ENCODE measurements at regions not wholly inside any gene's neighbourhood (a gene's known extent, or its start where the extent isn't known, plus 50 kb on each side); places are given as distances from the start of the nearest gene placed in this dataset.

DNA sequence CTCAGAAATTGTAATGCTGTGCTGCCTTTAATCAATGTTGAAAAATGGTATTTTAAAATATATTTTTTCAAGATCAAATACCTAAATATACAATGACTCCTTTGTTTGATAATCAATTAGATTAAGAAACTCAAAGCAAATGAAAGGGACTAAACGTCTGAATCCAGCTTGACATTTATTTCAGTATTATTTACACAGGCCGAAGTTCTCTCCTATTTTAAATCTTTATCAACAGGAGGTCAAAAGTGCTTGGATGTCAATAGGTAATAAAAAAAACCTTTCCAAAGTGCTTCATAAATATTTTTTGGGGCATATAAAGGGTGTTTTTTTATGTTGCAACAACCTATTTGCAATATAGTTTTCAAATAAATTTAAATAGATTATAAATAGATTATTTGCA is 1201.7 kb upstream of the SLC39A10 start:
- Histone ChIP-seq H3K4me3 (ENCODE audit: low read depth, low read length) (no peak overlapping the region), H3K36me3 (no peaks in the 10 kb centered on the region), H3K27me3 (ENCODE audit: insufficient read depth, low read depth, severe bottlenecking) (no peaks in the 10 kb centered on the region), H3K9me3 (ENCODE audit: severe bottlenecking) (no peaks in the 10 kb centered on the region), H3K27ac (no peak overlapping the region)
- no peak for DNase-seq
- TF ChIP-seq, protein P1, sequence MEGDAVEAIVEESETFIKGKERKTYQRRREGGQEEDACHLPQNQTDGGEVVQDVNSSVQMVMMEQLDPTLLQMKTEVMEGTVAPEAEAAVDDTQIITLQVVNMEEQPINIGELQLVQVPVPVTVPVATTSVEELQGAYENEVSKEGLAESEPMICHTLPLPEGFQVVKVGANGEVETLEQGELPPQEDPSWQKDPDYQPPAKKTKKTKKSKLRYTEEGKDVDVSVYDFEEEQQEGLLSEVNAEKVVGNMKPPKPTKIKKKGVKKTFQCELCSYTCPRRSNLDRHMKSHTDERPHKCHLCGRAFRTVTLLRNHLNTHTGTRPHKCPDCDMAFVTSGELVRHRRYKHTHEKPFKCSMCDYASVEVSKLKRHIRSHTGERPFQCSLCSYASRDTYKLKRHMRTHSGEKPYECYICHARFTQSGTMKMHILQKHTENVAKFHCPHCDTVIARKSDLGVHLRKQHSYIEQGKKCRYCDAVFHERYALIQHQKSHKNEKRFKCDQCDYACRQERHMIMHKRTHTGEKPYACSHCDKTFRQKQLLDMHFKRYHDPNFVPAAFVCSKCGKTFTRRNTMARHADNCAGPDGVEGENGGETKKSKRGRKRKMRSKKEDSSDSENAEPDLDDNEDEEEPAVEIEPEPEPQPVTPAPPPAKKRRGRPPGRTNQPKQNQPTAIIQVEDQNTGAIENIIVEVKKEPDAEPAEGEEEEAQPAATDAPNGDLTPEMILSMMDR (IDR thresholded peaks at IDR 0.05; ENCODE audit: low read depth, low read length) = no peak

DNA sequence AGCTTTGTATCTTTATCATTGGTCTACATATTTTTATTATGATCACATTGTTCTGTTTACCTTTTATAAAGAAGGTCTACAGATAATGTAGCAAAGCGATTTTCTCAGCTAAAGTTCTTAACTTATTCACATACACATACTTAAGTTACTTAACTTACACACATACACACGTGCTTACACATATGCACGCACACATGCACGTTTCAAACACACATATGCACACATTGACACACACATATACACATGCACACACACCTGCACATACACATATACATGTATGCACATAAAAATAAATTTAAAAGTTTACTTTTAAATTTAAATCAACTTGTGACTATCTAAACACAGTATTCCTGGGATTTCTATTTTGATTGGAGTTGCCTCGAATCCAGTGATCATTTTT is 1204.5 kb upstream of the SLC39A10 start:
- Histone ChIP-seq H3K9me3 (ENCODE audit: severe bottlenecking) (no peaks in the 10 kb centered on the region), H3K4me3 (ENCODE audit: low read depth, low read length) (no peak overlapping the region), H3K27ac (no peak overlapping the region), H3K27me3 (ENCODE audit: insufficient read depth, low read depth, severe bottlenecking) (no peaks in the 10 kb centered on the region), H3K36me3 (no peaks in the 10 kb centered on the region)
- DNase-seq = no peak
- TF ChIP-seq, protein P1 (IDR thresholded peaks at IDR 0.05; ENCODE audit: low read depth, low read length) = no peak

DNA sequence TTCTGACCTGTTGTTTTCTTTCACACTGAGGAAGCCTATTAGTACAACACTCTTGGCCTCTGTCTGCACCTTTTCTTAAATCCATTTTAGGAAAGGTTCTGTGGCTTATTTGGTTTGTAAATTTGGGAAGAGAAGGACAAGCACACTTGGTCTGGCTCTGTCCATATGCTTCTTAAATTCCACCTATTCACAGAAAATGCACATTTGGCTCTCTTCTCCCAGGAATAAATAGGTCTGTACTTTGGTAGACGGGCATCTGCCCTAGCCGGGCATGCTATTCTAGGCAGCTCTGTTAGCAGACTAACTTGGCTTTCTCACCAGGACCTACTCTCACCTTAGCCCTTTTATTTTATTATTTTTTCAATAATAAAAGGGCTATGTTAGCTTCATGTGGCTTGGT is 1211.8 kb upstream of the SLC39A10 start:
- Histone ChIP-seq H3K27ac (no peak overlapping the region), H3K36me3 (no peaks in the 10 kb centered on the region), H3K27me3 (ENCODE audit: insufficient read depth, low read depth, severe bottlenecking) (no peaks in the 10 kb centered on the region), H3K9me3 (ENCODE audit: severe bottlenecking) (no peaks in the 10 kb centered on the region), H3K4me3 (ENCODE audit: low read depth, low read length) (no peak overlapping the region)
- DNase-seq = no peak
- TF ChIP-seq, protein P1 (IDR thresholded peaks at IDR 0.05; ENCODE audit: low read depth, low read length) = no peak

DNA sequence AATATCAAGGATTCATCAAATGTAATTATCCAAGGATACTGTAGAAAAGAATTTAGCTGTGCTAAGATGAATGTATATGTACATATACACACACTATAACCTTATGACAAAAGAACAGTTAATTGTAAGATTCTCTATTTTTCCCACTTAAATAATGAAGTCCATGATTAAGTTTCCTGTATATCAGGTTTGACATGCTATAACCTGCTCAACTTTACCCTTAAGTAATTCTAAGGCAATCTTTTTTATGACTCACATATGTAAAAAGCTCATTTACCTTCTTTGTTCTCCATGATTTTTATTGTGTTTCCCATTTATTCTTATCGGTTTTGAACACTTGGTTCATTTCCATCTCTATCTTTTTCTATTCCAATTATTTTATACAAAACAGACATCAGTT is 1213.1 kb upstream of the SLC39A10 start:
- no peaks in the 10 kb centered on the region for H3K9me3 ChIP-seq (ENCODE audit: severe bottlenecking)
- no peak for DNase-seq
- no peaks in the 10 kb centered on the region for H3K36me3 ChIP-seq
- no peaks in the 10 kb centered on the region for H3K27me3 ChIP-seq (ENCODE audit: insufficient read depth, low read depth, severe bottlenecking)
- H3K27ac ChIP-seq = no peak overlapping the region
- TF ChIP-seq, protein P1 (IDR thresholded peaks at IDR 0.05; ENCODE audit: low read depth, low read length) = no peak
- H3K4me3 ChIP-seq (ENCODE audit: low read depth, low read length) = no peak overlapping the region

DNA sequence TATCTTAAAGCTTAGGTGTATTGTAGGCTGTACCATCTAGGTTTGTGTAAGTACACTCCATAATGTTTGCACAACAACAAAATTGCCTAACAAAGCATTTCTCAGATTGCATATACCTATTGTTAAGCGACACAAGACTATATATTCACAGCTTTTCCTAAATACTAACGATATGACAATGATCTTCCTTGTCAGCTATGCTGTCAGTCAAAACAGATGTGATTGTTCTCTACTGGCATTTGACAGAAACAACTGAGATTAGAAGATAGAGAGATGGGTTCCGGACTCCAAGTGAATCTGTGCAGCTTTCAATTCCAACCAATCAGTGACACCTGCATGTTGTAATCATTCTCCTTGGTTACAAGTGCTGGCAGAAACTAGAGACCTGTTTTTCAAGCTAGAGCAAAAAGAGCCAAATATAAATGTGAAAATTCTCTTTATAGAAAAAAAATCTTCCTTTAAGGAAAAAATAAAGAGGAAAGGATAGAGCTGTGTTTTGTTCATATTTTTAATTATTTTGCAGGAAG is 1232.3 kb upstream of the SLC39A10 start:
- Histone ChIP-seq H3K9me3 (ENCODE audit: severe bottlenecking) (no peaks in the 10 kb centered on the region), H3K36me3 (no peaks in the 10 kb centered on the region), H3K4me3 (ENCODE audit: low read depth, low read length) (no peak overlapping the region), H3K27me3 (ENCODE audit: insufficient read depth, low read depth, severe bottlenecking) (no peaks in the 10 kb centered on the region), H3K27ac (no peak overlapping the region)
- no peak for DNase-seq
- TF ChIP-seq, protein P1 (IDR thresholded peaks at IDR 0.05; ENCODE audit: low read depth, low read length) = no peak

DNA sequence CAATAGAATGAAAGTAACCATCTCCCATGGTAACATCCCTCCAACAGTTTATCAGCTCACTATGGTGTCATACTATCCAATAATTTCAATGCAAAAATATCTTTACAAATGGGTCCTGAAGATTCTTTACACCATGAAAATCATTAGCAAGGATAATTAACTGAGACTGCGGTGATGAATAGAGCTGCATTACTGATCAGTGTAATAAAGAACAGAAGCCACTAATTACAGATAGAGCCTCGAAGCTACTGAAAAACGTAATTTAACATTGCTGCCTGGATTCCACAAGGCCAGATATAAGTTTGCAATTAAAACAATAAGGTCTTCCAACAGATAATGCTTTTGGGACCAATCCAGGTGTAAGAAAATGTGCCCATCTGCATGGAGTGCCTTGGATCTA is 1245.8 kb upstream of the SLC39A10 start:
- Histone ChIP-seq H3K4me3 (ENCODE audit: low read depth, low read length) (no peak overlapping the region), H3K9me3 (ENCODE audit: severe bottlenecking) (no peaks in the 10 kb centered on the region), H3K27ac (no peak overlapping the region), H3K36me3 (no peaks in the 10 kb centered on the region), H3K27me3 (ENCODE audit: insufficient read depth, low read depth, severe bottlenecking) (no peaks in the 10 kb centered on the region)
- no peak for DNase-seq
- TF ChIP-seq, protein P1 (IDR thresholded peaks at IDR 0.05; ENCODE audit: low read depth, low read length) = no peak

Data from WERI-Rb-1 (cell line).